EH (cell line): ENCODE measurements at regions not wholly inside any gene's neighbourhood (a gene's known extent, or its start where the extent isn't known, plus 50 kb on each side); places are given as distances from the start of the nearest gene placed in this dataset.

ENCODE experiments used
- DNase-seq: peaks from one replicate; pipeline ENCODE4 v3.0.0-alpha.2; 2015; ENCODE audit warnings: low read depth

- no peak for DNase-seq
Measured at GRCh38 chr6:29999416-29999815, 57.1 kb downstream of the HLA-A start.

- DNase-seq = no peak
Measured at GRCh38 chr6:30000156-30000791, 57.9 kb downstream of the HLA-A start.

DNA sequence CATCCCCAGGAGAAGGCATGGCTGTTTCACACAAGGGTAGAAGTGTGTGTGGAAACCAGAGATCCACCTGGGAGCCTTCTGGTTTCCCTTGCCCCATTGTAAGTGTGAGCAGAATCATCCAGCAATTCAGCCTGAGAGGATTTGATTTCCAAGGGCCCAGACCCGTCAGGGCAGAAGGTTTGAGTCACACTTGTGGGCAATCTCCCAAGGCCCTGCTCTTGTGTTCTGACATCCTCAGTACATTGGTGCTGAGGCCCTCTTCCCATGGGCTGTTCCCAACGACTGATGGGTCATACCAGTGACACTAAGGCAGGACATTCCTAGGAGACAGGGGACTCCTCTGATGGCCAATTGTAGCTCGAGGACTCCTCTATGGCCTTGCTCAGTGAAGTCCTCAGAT, 58.2 kb upstream of the POLR1H start:
- peak; percentile 58 for DNase-seq

- DNase-seq = no peak
Measured at GRCh38 chr6:30005482-30005881, 55.6 kb upstream of the POLR1H start.

GRCh38 chr6:30006170-30007131, 54.6 kb upstream of the POLR1H start:
- DNase-seq = peak; percentile 37

DNA sequence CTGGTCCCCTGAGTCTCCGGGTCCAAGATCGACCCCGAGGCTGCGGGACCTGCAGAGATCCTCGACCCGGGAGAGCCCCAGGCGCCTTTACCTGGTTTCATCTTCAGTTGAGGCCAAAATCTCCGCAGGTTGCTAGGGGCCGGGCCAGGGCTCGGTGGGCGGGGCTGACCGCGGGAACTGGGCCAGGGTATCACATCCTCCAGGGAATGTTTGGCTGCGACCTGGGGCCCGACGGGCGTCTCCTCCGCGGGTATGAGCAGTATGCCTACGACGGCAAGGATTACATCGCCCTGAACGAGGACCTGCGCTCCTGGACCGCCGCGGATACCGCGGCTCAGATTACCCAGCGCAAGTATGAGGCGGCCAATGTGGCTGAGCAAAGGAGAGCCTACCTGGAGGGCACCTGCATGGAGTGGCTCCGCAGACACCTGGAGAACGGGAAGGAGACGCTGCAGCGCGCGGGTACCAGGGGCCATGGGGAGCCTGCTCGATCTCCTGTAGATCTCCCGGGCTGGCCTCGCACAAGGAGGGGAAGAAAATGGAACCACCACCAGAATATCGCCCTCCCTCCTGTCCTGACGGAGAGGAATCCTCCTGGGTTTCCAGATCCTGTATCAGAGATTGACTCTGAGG, 53.8 kb upstream of the POLR1H start:
- no peak for DNase-seq

- DNase-seq = no peak
Measured at GRCh38 chr6:30009113-30009512, 52.0 kb upstream of the POLR1H start.
